PC-9 (cell line): ENCODE measurements at regions not wholly inside any gene's neighbourhood (a gene's known extent, or its start where the extent isn't known, plus 50 kb on each side); places are given as distances from the start of the nearest gene placed in this dataset.

Source experiments
- BruUV-seq: library from RNA; stranded (reverse); fragments of 400-500 nt; replicated peaks from 2 replicates; lab custom pipeline; 2021; lab: Mats Ljungman, UMichigan
- CTCF ChIA-PET: fragments of 300-600 bp; sonication (Branson Sonifier 250); formaldehyde crosslinking; loops from one replicate; lab custom pipeline; 2022; ENCODE audit warnings: antibody characterized with exemption; lab: Charles Lee
- POLR2A ChIA-PET: fragments of 300-600 bp; sonication (Branson Sonifier 250); formaldehyde crosslinking; loops from one replicate; lab custom pipeline; 2022; ENCODE audit warnings: antibody characterized with exemption; ENCODE audit not compliant: unreplicated experiment; lab: Charles Lee
- DNase-seq, 2 experiments: peaks; one replicate each; pipeline versions ENCODE4 v3.0.0 to v3.0.0-alpha.2; 2015 to 2022; ENCODE audit warnings: mixed read lengths in 1 of 2
- H2AFZ ChIP-seq: fragments of 200-600 bp; sonication (generic); 2 replicates; pipeline ENCODE4 v1.8.1; 2017; ENCODE audit warnings: antibody characterized with exemption
- H3F3A ChIP-seq: fragments of 200-600 bp; sonication (generic); 2 replicates; pipeline ENCODE4 v1.8.1; 2017; ENCODE audit warnings: antibody characterized with exemption, mild to moderate bottlenecking, low read depth; ENCODE audit not compliant: insufficient read depth
- H3K27ac ChIP-seq: fragments of 200-600 bp; sonication (generic); 2 replicates; pipeline ENCODE4 v1.6.1; 2016; ENCODE audit warnings: mixed run types
- H3K27me3 ChIP-seq: fragments of 200-600 bp; sonication (generic); 2 replicates; pipeline ENCODE4 v1.6.1; 2016; ENCODE audit warnings: low read depth, mixed run types; ENCODE audit not compliant: insufficient read depth
- H3K36me3 ChIP-seq: fragments of 200-600 bp; sonication (generic); 2 replicates; pipeline ENCODE4 v1.6.1; 2016; ENCODE audit warnings: low read depth, mixed run types
- H3K4me1 ChIP-seq: fragments of 200-600 bp; sonication (generic); replicated peaks from 2 replicates; pipeline ENCODE4 v1.6.1; 2016; ENCODE audit warnings: mixed run types; ENCODE audit not compliant: insufficient read depth
- H3K4me2 ChIP-seq: fragments of 200-600 bp; sonication (generic); 2 replicates; pipeline ENCODE4 v1.6.1; 2017; ENCODE audit warnings: mixed run types
- H3K4me3 ChIP-seq: fragments of 200-600 bp; sonication (generic); 2 replicates; pipeline ENCODE4 v1.6.1; 2016; ENCODE audit warnings: mixed run types
- H3K79me2 ChIP-seq: fragments of 200-600 bp; sonication (generic); 2 replicates; pipeline ENCODE4 v1.6.1; 2017; ENCODE audit warnings: low read depth, mixed run types
- H3K9me2 ChIP-seq: fragments of 200-600 bp; sonication (generic); 2 replicates; pipeline ENCODE4 v1.8.1; 2017; ENCODE audit warnings: mild to moderate bottlenecking; ENCODE audit not compliant: insufficient read depth
- H3K9me3 ChIP-seq: fragments of 200-600 bp; sonication (generic); 2 replicates; pipeline ENCODE4 v1.8.1; 2016; ENCODE audit warnings: low read depth; ENCODE audit not compliant: insufficient read depth
- H4K20me1 ChIP-seq: fragments of 200-600 bp; sonication (generic); 2 replicates; pipeline ENCODE4 v1.8.1; 2017; ENCODE audit not compliant: insufficient read depth
- CTCF ChIP-seq: fragments of 200-600 bp; sonication (generic); conservative IDR thresholded peaks from 2 replicates; pipeline ENCODE4 v1.6.1; 2017; ENCODE audit warnings: mixed run types, antibody characterized with exemption, mild to moderate bottlenecking, moderate library complexity
- EZH2 ChIP-seq: fragments of 200-600 bp; sonication (generic); IDR thresholded peaks from 2 replicates; pipeline ENCODE4 v1.8.0; 2017; ENCODE audit warnings: antibody characterized with exemption, low read depth
- intact Hi-C: fragments of 100-400 bp; cut with micrococcal nuclease; formaldehyde crosslinking; loops from one replicate; pipeline ENCODE4 v1.10.0; 2022; ENCODE audit not compliant: unreplicated experiment

GRCh38 chr3:87422333-87422732, 145.9 kb upstream of the POU1F1 start:
- no peaks in the 10 kb centered on the region for H3K36me3 ChIP-seq
- no peaks in the 10 kb centered on the region for H4K20me1 ChIP-seq
- no peak overlapping the region for H2AFZ ChIP-seq
- no peaks in the 10 kb centered on the region; the same call in 1 of the 2 replicates for H3K9me3 ChIP-seq
- no peak overlapping the region for H3K4me3 ChIP-seq
- no peak for DNase-seq
- H3K79me2 ChIP-seq: no peaks in the 10 kb centered on the region
- H3K9me2 ChIP-seq: no peaks in the 10 kb centered on the region
- intact Hi-C loops: no loop called here
- H3K4me1 ChIP-seq: no peaks in the 10 kb centered on the region
- BruUV-seq: no TSS peak
- no peak overlapping the region for H3K27ac ChIP-seq
- TF ChIP-seq CTCF: no peak
- no peak for TF ChIP-seq EZH2
- ChIA-PET CTCF (no interaction called here), POLR2A (no interaction called here)
- no peaks in the 10 kb centered on the region for H3F3A ChIP-seq
- H3K27me3 ChIP-seq: no peaks in the 10 kb centered on the region
- H3K4me2 ChIP-seq: no peak overlapping the region

DNA sequence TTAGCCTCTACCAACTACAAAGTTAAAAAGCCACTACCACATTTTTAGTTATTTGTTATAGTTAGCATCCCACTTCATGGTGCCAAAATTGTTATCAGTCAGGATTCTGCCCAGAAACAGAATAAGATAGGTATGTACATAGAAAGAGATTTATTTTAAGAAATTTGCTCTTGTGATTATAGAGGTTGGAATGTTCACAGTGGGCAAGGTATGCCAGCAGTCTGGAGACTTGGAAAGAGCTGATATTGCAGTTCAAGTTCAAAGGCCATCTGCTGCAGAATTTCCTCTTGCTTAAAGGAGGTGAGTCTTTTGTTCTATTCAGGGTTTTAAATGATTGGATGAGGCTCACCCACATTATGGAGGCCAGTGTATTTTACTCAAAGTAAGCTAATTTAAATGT, 143.8 kb upstream of the POU1F1 start:
- intact Hi-C loops: no loop called here
- CTCF ChIA-PET: no interaction called here
- no peaks in the 10 kb centered on the region for H3K9me2 ChIP-seq

GRCh38 chr3:87414271-87414670, 137.9 kb upstream of the POU1F1 start:
- Histone ChIP-seq H3K9me3 (peaks cover 3% of the 10 kb centered on the region; the same call in 1 of the 2 replicates), H3F3A (no peaks in the 10 kb centered on the region), H3K4me3 (no peak overlapping the region), H3K27ac (no peak overlapping the region), H3K27me3 (no peaks in the 10 kb centered on the region), H3K9me2 (no peaks in the 10 kb centered on the region), H4K20me1 (no peaks in the 10 kb centered on the region), H2AFZ (no peak overlapping the region; the same call in 1 of the 2 replicates), H3K4me1 (no peaks in the 10 kb centered on the region), H3K4me2 (no peak overlapping the region), H3K79me2 (no peaks in the 10 kb centered on the region), H3K36me3 (no peaks in the 10 kb centered on the region)
- no TSS peak for BruUV-seq
- no peak for TF ChIP-seq EZH2
- no peak for TF ChIP-seq CTCF
- ChIA-PET CTCF (no interaction called here), POLR2A (no interaction called here)
- intact Hi-C loops: no loop called here
- no peak for DNase-seq

More for the DNA sequence above, 143.8 kb upstream of the POU1F1 start:
- no peaks in the 10 kb centered on the region; the same call in 1 of the 2 replicates for H3K9me3 ChIP-seq
- TF ChIP-seq CTCF (no peak), EZH2 (no peak)
- BruUV-seq: no TSS peak
- no peaks in the 10 kb centered on the region for H3K36me3 ChIP-seq
- no peaks in the 10 kb centered on the region for H4K20me1 ChIP-seq
- no peaks in the 10 kb centered on the region for H3K27me3 ChIP-seq
- H3K27ac ChIP-seq: no peak overlapping the region
- no peak overlapping the region for H3K4me2 ChIP-seq
- H3K79me2 ChIP-seq: no peaks in the 10 kb centered on the region
- H3K4me1 ChIP-seq: no peaks in the 10 kb centered on the region
- H2AFZ ChIP-seq: no peak overlapping the region; the same call in 1 of the 2 replicates
- POLR2A ChIA-PET: no interaction called here
- no peaks in the 10 kb centered on the region for H3F3A ChIP-seq
- DNase-seq: no peak
- H3K4me3 ChIP-seq: no peak overlapping the region
